Heart left ventricle (tissue), 13 donors: ENCODE measurements at regions not wholly inside any gene's neighbourhood (a gene's known extent, or its start where the extent isn't known, plus 50 kb on each side); places are given as distances from the start of the nearest gene placed in this dataset.

Experiments
- POLR2A ChIP-seq, 2 donors: fragments of 450-650 bp; IDR thresholded peaks; one replicate each; pipeline ENCODE4 v1.6.1; 2017; ENCODE audit warnings: antibody characterized with exemption in 2 of 2, mild to moderate bottlenecking in 2 of 2, moderate library complexity in 2 of 2
- TF ChIP-seq, protein P1 (sequence below), 12 donors: fragments of 200-600 bp; sonication (generic) in 4 of 12; IDR thresholded peaks; one replicate each; pipeline versions ENCODE4 v1.5.0 to v1.8.0; 2018 to 2022; ENCODE audit warnings: antibody characterized with exemption in 12 of 12, mild to moderate bottlenecking in 5 of 12
- donor health status: ischemic (EF 13 %, LVEDD 7.1; RV severe dilation, severe dysfunction).
- donor health status: DM: no; HTN: yes; CAD: no.
- donor health status: DM: no; HTN: no; CAD: no.
- donor health status: ischemic (EF 25% LVEDD 6.9; RV normal size, moderate dysfunction).
- donor health status: ischemic (EF 25% LVEDD 5.7; RV mildly dilated, moderate dysfunction).
- donor health status: ischemic (EF 35%, LVEDD 5.7; RV mildly dilated, moderate dysfunction).
- donor health status: nonischemic (EF 11% LVEDD 7.7; RV severe dilation, severe dysfunction).
- donor health status: DM: yes; HTN: yes; CAD: no.
- donor health status: PGD.
- donor health status: ischemic (EF 29% LVEDD 5.4; RV normal size, mild dysfunction).
- donor health status: nonischemic (EF 23%, LVEDD 6.1; RV moderate dilation, normal function).

DNA sequence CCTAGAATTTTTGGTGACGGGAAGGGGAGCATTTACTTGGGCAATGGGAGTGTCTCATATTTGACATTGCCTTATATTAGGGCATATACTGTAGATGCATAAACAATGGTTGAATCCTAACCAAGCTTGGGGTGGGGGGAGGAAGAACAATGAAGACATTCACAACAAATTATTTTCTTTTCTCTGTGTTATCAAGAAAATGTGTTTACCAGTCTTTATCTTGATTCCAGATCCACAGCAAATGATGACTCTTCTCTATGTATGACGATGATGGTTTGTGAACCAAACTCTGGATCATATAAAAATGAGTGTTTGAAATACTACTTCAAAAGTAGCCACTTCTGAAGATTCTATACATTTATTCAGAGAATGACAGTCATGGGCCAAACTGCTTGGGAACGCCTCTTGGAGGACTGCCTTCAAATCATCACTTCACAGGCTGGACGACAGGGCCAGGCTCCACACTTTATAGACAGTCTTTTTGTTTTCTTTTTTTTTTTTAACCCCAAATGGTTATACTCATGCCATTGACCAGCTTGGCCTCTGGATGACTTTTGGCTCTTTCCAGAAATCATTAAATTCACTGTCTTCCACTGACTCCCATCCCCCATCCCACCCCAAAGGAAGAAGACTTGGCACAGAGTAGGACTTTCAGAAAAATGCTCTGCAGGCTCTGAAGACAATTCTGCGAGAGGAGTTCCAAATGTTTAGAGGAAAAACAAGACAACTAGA is 123.8 kb upstream of the LIFR start:
- TF ChIP-seq, protein P1, sequence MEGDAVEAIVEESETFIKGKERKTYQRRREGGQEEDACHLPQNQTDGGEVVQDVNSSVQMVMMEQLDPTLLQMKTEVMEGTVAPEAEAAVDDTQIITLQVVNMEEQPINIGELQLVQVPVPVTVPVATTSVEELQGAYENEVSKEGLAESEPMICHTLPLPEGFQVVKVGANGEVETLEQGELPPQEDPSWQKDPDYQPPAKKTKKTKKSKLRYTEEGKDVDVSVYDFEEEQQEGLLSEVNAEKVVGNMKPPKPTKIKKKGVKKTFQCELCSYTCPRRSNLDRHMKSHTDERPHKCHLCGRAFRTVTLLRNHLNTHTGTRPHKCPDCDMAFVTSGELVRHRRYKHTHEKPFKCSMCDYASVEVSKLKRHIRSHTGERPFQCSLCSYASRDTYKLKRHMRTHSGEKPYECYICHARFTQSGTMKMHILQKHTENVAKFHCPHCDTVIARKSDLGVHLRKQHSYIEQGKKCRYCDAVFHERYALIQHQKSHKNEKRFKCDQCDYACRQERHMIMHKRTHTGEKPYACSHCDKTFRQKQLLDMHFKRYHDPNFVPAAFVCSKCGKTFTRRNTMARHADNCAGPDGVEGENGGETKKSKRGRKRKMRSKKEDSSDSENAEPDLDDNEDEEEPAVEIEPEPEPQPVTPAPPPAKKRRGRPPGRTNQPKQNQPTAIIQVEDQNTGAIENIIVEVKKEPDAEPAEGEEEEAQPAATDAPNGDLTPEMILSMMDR (IDR thresholded peaks at IDR 0.05), result no peak
- no peak for TF ChIP-seq POLR2A (IDR thresholded peaks at IDR 0.05)
